ENCODE measurements at regions not wholly inside any gene's neighbourhood (a gene's known extent, or its start where the extent isn't known, plus 50 kb on each side); places are given as distances from the start of the nearest gene placed in this dataset.

- no peak for DNase-seq
Observed at GRCh38 chr6:139920027-139920775, 545.8 kb upstream of the CITED2 start.

DNA sequence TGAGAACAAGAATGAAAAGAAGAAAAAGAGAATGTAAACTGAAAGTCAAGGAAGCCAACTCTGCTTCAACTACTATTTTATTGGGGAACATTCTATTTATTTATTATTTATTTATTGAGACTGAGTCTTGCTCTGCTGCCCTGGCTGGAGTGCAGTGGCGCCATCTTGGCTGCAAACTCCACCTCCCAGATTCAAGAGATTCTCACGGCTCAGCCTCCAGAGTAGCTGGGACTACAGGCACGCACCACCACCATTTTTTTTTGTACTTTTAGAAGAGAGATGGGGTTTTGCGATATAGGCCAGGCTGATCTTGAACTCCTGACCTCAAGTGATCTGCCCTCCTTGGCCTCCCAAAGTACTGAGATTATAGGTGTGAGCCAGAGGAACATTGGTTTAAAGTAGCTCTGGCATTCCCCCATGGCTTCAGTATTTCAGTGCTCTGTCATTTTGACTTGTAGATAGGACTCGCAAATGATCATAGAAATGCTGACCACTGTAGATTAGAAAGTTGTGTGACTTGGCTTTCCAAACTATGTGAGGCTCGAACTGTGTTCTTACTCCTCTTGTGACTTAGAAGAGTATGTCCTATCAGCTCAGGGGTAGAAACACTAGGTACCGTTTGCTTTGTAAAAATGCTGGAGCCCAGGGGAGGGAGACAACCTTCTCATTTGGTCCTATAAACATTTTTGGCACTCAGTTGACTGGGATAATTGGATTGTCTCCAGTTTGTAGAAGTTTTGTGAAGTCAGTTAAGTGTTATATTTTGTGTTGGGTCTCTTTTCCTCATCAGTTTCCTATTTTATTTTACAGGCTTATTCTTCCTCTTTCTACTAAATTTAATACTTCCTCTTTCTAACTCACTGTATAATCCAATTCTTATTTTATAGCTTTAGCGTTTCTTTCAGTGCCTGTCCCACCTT is 544.9 kb upstream of the CITED2 start:
- DNase-seq, result no peak

DNA sequence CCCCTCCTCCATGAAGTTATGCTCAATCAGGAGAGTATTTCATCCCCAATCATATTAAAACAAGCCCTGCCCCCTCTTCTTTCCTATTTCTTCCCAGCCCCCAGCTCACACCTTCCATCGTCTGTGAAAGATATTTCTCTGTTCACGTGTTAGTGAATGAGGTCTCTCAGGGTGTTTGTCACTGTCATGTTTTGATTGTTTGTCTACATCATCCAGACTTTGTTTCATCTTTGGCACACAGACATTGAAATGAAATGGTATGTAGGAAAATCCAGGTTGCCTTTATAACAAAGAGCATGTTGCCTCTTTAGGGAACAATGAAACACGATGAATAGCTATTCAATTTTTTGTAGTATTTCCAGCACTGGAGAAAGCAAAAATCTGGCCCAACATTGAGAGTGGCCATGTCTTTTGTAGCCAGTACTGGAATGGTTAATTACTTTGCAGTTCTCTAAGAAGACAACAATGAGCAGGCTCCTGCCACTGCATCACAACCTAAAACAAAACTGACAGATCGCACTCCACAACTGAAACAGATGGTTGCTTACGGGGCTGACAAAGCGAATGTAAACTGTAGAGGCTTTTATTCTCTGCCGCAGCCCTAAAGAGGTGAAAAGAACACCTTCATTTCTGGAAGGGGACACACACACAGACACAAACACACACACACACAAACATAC is 543.6 kb upstream of the CITED2 start:
- DNase-seq, result no peak

DNA sequence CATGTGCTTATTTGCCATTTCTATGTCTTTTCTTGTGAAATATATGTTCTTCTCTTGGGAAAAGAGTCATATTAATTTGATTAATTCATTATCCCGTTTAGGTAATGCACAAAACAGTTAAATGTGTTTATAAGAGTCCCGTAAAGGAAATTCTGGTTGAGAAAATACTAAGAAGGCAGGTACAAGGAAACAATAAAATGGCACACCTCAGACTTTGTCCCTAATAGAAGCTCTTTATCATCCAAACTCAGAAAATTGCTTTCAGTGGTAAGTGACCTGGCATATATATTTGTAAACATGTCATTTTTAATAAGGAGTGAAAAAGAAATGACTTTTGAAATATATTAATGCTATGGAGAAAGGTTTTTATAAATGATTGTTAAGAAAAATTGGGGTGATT is 540.5 kb upstream of the CITED2 start:
- no peak for DNase-seq

DNA sequence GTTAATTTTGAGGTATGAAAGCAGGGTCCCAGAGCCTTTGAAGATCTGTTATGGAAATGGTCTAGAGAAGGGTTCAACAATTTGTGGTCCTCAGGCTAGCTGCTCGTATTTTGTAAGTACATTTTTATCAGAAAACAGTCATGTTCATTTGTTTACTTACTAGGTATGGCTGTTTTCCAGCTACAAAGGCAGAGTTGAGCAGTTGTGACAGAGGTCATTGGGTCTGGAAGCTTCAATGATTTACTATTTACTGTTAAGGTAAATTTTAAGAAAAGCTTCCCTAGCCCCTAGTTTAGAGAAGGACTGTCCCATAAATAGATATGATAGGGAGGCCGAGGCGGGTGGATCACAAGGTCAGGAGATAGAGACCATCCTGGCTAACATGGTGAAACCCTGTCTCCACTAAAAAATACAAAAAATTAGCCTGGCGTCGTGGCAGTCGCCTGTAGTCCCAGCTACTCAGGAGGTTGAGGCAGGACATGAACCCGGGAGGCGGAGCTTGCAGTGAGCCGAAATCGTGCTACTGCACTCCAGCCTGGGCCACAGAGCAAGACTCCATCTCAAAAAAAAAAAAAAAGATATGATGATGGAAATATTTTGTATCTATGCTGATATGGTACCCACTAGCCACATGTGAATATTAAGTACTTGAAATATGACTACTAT is 538.4 kb upstream of the CITED2 start:
- no peak for DNase-seq

DNA sequence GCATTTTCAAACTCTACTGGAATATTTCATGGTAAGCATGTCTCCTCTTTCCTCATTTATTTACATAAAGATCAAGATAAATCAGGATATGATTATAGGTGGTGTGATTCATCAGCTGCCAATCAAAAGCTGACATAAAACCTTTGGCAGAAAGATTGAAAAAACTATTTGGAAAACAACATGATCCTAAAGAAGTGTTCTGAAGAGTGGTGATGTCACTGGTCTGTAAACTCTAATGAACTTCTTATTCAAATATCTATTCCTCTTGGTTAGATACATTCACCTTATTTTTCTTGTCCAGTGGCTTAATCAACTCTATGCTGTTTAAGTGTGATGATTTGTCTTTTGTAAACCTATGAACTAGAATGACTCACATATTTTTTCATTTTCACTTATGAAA is 535.5 kb upstream of the CITED2 start:
- DNase-seq, result no peak

DNA sequence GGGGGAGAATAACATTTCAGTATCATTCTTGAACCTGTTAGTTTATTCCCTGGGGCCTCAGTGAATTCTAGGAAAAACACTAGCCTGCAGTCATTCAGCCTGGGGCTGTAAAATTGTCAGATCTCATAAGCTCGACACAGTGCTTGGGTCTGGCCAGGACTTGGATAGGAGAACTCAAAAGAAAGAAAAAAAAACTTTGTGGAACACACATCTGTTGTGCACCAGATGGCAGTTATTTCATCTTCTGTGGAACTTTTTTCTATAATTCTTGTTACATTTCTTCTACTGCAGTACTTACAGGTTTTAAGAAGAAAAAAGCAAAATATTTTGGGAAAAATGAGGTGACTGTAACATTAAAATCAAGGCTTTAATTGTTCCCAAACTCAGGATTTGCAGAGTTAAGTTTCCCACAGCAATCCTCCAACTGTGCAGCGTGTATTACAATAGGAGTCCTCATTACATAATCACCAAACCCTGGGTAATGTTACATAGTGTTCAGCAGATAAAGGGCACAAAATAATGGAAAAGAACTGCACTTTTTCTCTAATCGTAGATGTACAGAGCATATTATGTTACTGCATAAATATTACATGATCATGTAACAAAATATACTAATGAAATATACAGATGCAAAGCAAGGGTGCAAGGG is 531.1 kb upstream of the CITED2 start:
- DNase-seq, result no peak

- DNase-seq, result no peak
Observed at GRCh38 chr6:139904568-139904967, 530.1 kb upstream of the CITED2 start.

DNA sequence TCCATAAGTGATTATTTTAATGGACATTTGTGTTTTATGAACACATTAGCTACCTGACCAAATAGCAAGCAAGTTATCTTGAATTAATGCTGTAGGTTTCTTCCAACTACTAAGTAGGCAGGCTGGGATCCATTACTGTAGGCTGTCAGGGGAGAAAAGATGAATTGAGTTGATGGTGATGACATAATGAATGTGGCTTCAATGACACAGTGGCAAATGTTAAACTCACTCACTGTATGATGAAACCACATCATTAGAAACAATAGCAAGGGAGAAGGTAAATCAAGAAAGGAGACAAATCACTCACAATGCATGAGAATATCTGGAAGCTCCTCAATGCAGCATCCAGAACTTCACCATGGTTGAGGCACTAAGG is 529.7 kb upstream of the CITED2 start:
- DNase-seq, result peak in 1 of 5 donors; percentile 3

DNA sequence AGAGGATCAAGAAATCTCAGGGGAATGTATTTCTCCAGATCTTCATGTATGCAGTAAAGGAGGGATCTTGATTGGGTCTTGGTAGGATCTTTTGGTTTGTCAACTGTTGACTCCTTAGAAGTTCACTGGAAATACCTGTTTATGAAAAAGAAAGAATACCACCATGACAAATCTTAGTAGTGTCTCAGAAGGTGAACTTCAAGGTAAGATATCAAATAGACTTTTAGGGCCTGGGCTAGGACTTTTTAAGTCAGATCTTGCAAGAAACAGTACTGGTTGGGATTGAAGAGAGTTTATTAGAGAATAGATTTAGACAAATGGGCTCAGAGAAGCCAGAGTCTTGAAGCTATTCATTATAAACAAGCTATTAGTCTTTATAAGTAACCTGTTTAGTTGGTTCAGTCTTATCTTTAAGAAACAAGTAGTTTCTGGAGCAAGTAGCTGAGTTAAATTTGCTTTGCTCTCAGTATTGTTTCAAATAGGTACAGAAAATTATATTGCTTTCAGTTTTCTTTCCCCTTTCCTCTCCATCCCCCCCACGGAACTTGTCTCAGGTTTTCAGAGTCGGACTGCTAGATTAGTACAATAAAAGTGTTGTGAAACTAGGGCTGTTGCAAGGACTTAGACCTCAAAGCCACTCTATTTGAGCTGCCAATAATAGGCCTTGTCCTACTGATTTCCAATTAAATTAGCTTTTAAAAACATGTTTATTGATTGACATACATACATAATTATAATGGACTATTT is 529.1 kb upstream of the CITED2 start:
- DNase-seq, result peak in 1 of 5 donors; percentile 38

DNA sequence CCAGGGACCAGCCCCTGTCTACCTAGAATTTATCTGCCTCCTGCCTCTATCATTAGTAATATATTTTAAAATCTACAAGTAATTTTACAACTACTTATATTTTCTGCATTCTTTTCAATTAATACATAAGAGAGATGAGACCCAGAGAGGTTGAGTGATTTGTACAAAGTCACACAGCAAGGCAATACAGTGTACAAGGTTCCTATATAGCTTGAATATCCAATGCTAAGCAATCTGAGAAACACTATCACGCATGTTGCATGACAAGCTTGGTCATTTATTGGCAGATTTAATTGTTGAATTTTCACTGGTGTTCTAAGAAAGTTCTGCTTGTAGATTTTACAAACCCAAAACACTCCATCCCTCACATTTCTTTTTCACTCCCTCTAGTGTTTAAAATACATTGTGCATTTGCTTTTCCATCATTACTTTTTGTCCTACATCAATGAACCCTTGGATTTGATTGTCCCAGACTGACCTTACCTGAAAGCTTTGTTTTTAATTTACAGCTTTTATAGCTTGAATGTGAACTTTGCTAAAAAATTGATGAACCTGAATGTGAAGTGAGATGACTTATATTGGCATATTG is 520.9 kb upstream of the CITED2 start:
- no peak for DNase-seq

DNA sequence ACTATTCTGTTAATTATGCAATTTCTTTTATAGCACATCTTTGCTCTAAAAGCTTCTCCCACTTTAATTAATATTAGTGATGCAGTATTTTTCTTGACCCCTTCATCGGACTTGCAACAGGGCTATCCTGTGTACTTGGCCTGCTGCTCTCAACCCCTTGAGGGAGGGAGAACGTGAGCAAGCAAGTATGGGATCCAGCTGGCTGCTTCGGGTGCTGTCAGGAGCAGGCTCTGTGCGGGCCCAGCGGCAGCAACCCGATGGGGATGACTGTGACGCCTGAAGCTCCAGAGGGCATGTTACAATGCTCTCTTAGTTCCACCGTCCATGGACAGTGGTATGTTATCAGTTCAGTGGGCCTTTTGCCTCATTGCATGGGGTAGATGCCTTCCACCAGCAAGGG is 519.8 kb upstream of the CITED2 start:
- no peak for DNase-seq

DNA sequence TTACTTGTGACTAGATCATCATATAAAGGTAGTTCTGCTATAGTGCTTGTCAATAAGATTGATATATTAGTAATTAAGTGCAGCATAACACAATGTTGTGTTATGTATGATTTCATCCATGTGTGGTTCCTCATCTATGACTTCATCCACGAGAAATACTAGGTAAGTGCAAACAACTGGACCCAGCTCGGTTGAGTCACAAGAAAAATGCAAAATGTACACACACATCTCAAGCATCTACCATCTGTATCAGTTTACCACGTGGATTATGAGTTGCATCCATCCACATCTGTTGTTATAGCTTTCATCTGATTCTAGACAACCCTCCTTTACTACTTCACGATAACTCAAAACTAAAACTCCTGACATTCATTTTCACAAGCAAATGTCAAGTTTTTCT is 517.0 kb upstream of the CITED2 start:
- no peak for DNase-seq

GRCh38 chr6:139888681-139889122 is 514.3 kb upstream of the CITED2 start:
- DNase-seq, result no peak

GRCh38 chr6:139887275-139887674 is 512.8 kb upstream of the CITED2 start:
- DNase-seq, result no peak

- DNase-seq, result peak in 1 of 5 donors; percentile 15
Observed at GRCh38 chr6:139886396-139886795, 511.9 kb upstream of the CITED2 start.

- no peak for DNase-seq
Observed at GRCh38 chr6:139885909-139886308, 511.5 kb upstream of the CITED2 start.

- no peak for DNase-seq
Observed at GRCh38 chr6:139883776-139884175, 509.3 kb upstream of the CITED2 start.

- no peak for DNase-seq
Observed at GRCh38 chr6:139882977-139883728, 508.7 kb upstream of the CITED2 start.

GRCh38 chr6:139882234-139882633 is 507.8 kb upstream of the CITED2 start:
- DNase-seq, result no peak
